WTC11 (cell line): ENCODE measurements at regions not wholly inside any gene's neighbourhood (a gene's known extent, or its start where the extent isn't known, plus 50 kb on each side); places are given as distances from the start of the nearest gene placed in this dataset.

ENCODE experiments used
- ATAC-seq: fragments of 200-7000 bp; cut with Tn5 transposase; 2 replicates; pipeline ENCODE4 v1.10.0; 2021; ENCODE audit warnings: mild to moderate bottlenecking, moderate library complexity
- CTCF ChIA-PET: fragments of 300-600 bp; sonication (Branson Sonifier 250); formaldehyde crosslinking; loops from one replicate; lab custom pipeline; 2021; ENCODE audit warnings: antibody characterized with exemption; lab: Charles Lee
- POLR2A ChIA-PET: fragments of 350-600 bp; sonication (Branson Sonifier 250); formaldehyde crosslinking; loops from one replicate; lab custom pipeline; 2021; ENCODE audit warnings: antibody characterized with exemption; lab: Charles Lee
- DNase-seq: peaks from one replicate; pipeline ENCODE4 v3.0.0; 2021; ENCODE audit warnings: low spot score
- H3K27ac Mint-ChIP-seq: 2 replicates; pipeline ENCODE4 v1.8.0; 2021; ENCODE audit warnings: mixed read lengths
- H3K27me3 Mint-ChIP-seq: 2 replicates; pipeline ENCODE4 v1.8.0; 2021; ENCODE audit warnings: low read depth, mild to moderate bottlenecking, moderate library complexity, mixed read lengths
- H3K36me3 Mint-ChIP-seq: 2 replicates; pipeline ENCODE4 v1.8.0; 2021; ENCODE audit warnings: mixed read lengths
- H3K4me1 Mint-ChIP-seq: 2 replicates; pipeline ENCODE4 v1.8.0; 2022; ENCODE audit warnings: mixed read lengths
- H3K4me3 Mint-ChIP-seq: 2 replicates; pipeline ENCODE4 v1.8.0; 2021; ENCODE audit warnings: mild to moderate bottlenecking, moderate library complexity, mixed read lengths
- H3K9me3 Mint-ChIP-seq: 2 replicates; pipeline ENCODE4 v1.8.0; 2021; ENCODE audit warnings: mixed read lengths
- CREB1 ChIP-seq: sonication (generic); formaldehyde crosslinking; IDR thresholded peaks from 2 replicates; pipeline ENCODE4 v1.8.0; 2023; ENCODE audit warnings: mild to moderate bottlenecking, missing genetic modification reagents
- GRHL2 ChIP-seq: fragments of 250-450 bp; sonication (Bioruptor Pico); IDR thresholded peaks from 2 replicates; pipeline ENCODE4 v1.8.0; 2022; ENCODE audit warnings: mild to moderate bottlenecking, moderate library complexity; ENCODE audit not compliant: insufficient replicate concordance, severe bottlenecking
- HMGA2 ChIP-seq: fragments of 250-450 bp; sonication (Bioruptor Pico); IDR thresholded peaks from 2 replicates; pipeline ENCODE4 v1.4.0; 2021; ENCODE audit warnings: mild to moderate bottlenecking, moderate library complexity
- KAT7 ChIP-seq: sonication (generic); formaldehyde crosslinking; IDR thresholded peaks from 2 replicates; pipeline ENCODE4 v1.8.1; 2023; ENCODE audit warnings: missing genetic modification reagents, mild to moderate bottlenecking, borderline replicate concordance
- NFATC4 ChIP-seq: fragments of 250-450 bp; sonication (Bioruptor Pico); IDR thresholded peaks from 2 replicates; pipeline ENCODE4 v1.9.0; 2021; ENCODE audit warnings: mild to moderate bottlenecking
- RELA ChIP-seq: sonication (generic); formaldehyde crosslinking; IDR thresholded peaks from 2 replicates; pipeline ENCODE4 v1.8.1; 2022; ENCODE audit warnings: missing genetic modification reagents, mild to moderate bottlenecking, borderline replicate concordance
- SOX15 ChIP-seq: fragments of 250-450 bp; sonication (Bioruptor Pico); IDR thresholded peaks from 2 replicates; pipeline ENCODE4 v1.9.0; 2021; ENCODE audit warnings: mild to moderate bottlenecking
- TP53 ChIP-seq: sonication (generic); formaldehyde crosslinking; IDR thresholded peaks from 2 replicates; pipeline ENCODE4 v1.8.1; 2023; ENCODE audit warnings: mild to moderate bottlenecking, missing genetic modification reagents
- ZBTB21 ChIP-seq: sonication (generic); formaldehyde crosslinking; IDR thresholded peaks from 2 replicates; pipeline ENCODE4 v1.8.1; 2023; ENCODE audit warnings: mild to moderate bottlenecking, missing genetic modification reagents, borderline replicate concordance
- ZNF396 ChIP-seq: fragments of 250-450 bp; sonication (Bioruptor Pico); IDR thresholded peaks from 2 replicates; pipeline ENCODE4 v1.8.0; 2021; ENCODE audit warnings: mild to moderate bottlenecking, moderate library complexity, borderline replicate concordance
- TF ChIP-seq, protein P1 (sequence below): sonication (generic); formaldehyde crosslinking; IDR thresholded peaks from 2 replicates; pipeline ENCODE4 v1.8.1; 2023; ENCODE audit warnings: mild to moderate bottlenecking, missing genetic modification reagents
- TF ChIP-seq, protein P2 (sequence below): sonication (generic); formaldehyde crosslinking; IDR thresholded peaks from 2 replicates; pipeline ENCODE4 v1.8.1; 2022; ENCODE audit warnings: mild to moderate bottlenecking, moderate library complexity, missing genetic modification reagents
- TF ChIP-seq, protein P3 (sequence below): sonication (generic); formaldehyde crosslinking; IDR thresholded peaks from 2 replicates; pipeline ENCODE4 v1.8.0; 2022; ENCODE audit warnings: mild to moderate bottlenecking, missing genetic modification reagents
- TF ChIP-seq, protein P4 (sequence below): sonication (generic); formaldehyde crosslinking; IDR thresholded peaks from 2 replicates; pipeline ENCODE4 v1.8.0; 2023; ENCODE audit warnings: missing genetic modification reagents, mild to moderate bottlenecking, borderline replicate concordance
- TF ChIP-seq, protein P5 (sequence below): sonication (generic); formaldehyde crosslinking; IDR thresholded peaks from 2 replicates; pipeline ENCODE4 v1.8.1; 2023; ENCODE audit warnings: mild to moderate bottlenecking, moderate library complexity, missing genetic modification reagents
- TF ChIP-seq, protein P6 (sequence below): sonication (generic); formaldehyde crosslinking; IDR thresholded peaks from 2 replicates; pipeline ENCODE4 v1.8.1; 2022; ENCODE audit warnings: mild to moderate bottlenecking, missing genetic modification reagents, moderate library complexity, borderline replicate concordance
- TF ChIP-seq, protein P7 (sequence below): fragments of 250-450 bp; sonication (Bioruptor Pico); conservative IDR thresholded peaks from 2 replicates; pipeline ENCODE4 v1.9.0; 2021; ENCODE audit warnings: mild to moderate bottlenecking
- TF ChIP-seq, protein P8 (sequence below): fragments of 250-450 bp; sonication (Bioruptor Pico); IDR thresholded peaks from 2 replicates; pipeline ENCODE4 v1.9.0; 2021; ENCODE audit warnings: mild to moderate bottlenecking

DNA sequence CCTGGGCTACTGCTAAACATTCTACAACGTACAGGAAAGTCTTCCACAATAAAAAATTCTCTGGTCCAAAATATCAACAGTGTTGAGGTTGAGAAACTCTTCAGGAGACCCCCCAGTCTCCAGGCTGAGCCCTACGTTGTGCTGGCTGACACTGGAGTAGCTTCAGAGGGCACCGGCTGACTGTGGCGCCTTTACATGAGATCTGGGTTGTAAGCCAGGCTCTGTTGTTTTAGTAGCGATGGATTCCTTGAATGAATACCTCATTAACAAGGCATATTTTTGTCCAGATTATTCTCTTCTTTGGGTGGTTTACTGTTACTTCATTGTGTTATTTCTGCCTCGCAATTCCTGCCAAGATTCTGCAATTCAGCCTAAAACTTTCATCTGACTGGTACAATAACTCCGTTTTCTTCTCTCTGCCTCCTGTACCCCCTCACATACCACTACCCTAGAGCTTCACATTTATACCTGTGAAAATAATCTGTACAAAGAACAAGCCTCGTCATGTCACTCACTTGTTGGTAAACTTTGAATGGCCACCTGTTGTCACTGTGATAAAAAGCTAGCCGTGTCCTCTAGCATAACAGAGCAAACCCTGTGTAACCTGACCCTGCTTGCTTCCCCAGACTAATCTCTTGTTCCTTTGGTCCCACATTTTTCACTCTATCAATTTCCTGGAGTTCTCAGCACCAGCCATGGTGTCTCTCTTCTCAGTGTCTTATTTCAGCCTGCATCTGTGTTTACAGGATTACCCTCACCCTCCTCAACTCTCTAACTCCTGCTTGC is 1476.1 kb upstream of the TENM3 start:
- H3K9me3 Mint-ChIP-seq: peaks cover 30% of the 10 kb centered on the region
- no peak for DNase-seq
- POLR2A ChIA-PET: no interaction called here
- peak; percentile 95 for ATAC-seq
- H3K4me1 Mint-ChIP-seq: peaks cover 31% of the 10 kb centered on the region
- H3K27ac Mint-ChIP-seq: peak overlapping the region; percentile 92
- CTCF ChIA-PET: no interaction called here
- no peak for TF ChIP-seq GRHL2 (CRISPR knock-in tag)
- no peak for TF ChIP-seq ZBTB21 (CRISPR knock-in tag)
- TF ChIP-seq, protein P1, sequence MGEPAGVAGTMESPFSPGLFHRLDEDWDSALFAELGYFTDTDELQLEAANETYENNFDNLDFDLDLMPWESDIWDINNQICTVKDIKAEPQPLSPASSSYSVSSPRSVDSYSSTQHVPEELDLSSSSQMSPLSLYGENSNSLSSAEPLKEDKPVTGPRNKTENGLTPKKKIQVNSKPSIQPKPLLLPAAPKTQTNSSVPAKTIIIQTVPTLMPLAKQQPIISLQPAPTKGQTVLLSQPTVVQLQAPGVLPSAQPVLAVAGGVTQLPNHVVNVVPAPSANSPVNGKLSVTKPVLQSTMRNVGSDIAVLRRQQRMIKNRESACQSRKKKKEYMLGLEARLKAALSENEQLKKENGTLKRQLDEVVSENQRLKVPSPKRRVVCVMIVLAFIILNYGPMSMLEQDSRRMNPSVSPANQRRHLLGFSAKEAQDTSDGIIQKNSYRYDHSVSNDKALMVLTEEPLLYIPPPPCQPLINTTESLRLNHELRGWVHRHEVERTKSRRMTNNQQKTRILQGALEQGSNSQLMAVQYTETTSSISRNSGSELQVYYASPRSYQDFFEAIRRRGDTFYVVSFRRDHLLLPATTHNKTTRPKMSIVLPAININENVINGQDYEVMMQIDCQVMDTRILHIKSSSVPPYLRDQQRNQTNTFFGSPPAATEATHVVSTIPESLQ (CRISPR knock-in tag): no peak
- TF ChIP-seq, protein P2, sequence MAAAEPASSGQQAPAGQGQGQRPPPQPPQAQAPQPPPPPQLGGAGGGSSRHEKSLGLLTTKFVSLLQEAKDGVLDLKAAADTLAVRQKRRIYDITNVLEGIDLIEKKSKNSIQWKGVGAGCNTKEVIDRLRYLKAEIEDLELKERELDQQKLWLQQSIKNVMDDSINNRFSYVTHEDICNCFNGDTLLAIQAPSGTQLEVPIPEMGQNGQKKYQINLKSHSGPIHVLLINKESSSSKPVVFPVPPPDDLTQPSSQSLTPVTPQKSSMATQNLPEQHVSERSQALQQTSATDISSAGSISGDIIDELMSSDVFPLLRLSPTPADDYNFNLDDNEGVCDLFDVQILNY: no peak
- no peak for TF ChIP-seq RELA
- TF ChIP-seq, protein P3, sequence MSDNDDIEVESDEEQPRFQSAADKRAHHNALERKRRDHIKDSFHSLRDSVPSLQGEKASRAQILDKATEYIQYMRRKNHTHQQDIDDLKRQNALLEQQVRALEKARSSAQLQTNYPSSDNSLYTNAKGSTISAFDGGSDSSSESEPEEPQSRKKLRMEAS: no peak
- no peak for TF ChIP-seq KAT7 (CRISPR knock-in tag)
- no peak for TF ChIP-seq CREB1 (CRISPR knock-in tag)
- no peak for TF ChIP-seq ZNF396 (CRISPR knock-in tag)
- no peak for TF ChIP-seq NFATC4 (CRISPR knock-in tag)
- TF ChIP-seq, protein P4, sequence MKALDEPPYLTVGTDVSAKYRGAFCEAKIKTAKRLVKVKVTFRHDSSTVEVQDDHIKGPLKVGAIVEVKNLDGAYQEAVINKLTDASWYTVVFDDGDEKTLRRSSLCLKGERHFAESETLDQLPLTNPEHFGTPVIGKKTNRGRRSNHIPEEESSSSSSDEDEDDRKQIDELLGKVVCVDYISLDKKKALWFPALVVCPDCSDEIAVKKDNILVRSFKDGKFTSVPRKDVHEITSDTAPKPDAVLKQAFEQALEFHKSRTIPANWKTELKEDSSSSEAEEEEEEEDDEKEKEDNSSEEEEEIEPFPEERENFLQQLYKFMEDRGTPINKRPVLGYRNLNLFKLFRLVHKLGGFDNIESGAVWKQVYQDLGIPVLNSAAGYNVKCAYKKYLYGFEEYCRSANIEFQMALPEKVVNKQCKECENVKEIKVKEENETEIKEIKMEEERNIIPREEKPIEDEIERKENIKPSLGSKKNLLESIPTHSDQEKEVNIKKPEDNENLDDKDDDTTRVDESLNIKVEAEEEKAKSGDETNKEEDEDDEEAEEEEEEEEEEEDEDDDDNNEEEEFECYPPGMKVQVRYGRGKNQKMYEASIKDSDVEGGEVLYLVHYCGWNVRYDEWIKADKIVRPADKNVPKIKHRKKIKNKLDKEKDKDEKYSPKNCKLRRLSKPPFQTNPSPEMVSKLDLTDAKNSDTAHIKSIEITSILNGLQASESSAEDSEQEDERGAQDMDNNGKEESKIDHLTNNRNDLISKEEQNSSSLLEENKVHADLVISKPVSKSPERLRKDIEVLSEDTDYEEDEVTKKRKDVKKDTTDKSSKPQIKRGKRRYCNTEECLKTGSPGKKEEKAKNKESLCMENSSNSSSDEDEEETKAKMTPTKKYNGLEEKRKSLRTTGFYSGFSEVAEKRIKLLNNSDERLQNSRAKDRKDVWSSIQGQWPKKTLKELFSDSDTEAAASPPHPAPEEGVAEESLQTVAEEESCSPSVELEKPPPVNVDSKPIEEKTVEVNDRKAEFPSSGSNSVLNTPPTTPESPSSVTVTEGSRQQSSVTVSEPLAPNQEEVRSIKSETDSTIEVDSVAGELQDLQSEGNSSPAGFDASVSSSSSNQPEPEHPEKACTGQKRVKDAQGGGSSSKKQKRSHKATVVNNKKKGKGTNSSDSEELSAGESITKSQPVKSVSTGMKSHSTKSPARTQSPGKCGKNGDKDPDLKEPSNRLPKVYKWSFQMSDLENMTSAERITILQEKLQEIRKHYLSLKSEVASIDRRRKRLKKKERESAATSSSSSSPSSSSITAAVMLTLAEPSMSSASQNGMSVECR (CRISPR knock-in tag): no peak
- TF ChIP-seq, protein P5, sequence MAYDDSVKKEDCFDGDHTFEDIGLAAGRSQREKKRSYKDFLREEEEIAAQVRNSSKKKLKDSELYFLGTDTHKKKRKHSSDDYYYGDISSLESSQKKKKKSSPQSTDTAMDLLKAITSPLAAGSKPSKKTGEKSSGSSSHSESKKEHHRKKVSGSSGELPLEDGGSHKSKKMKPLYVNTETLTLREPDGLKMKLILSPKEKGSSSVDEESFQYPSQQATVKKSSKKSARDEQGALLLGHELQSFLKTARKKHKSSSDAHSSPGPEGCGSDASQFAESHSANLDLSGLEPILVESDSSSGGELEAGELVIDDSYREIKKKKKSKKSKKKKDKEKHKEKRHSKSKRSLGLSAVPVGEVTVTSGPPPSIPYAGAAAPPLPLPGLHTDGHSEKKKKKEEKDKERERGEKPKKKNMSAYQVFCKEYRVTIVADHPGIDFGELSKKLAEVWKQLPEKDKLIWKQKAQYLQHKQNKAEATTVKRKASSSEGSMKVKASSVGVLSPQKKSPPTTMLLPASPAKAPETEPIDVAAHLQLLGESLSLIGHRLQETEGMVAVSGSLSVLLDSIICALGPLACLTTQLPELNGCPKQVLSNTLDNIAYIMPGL: no peak
- TF ChIP-seq, protein P6, sequence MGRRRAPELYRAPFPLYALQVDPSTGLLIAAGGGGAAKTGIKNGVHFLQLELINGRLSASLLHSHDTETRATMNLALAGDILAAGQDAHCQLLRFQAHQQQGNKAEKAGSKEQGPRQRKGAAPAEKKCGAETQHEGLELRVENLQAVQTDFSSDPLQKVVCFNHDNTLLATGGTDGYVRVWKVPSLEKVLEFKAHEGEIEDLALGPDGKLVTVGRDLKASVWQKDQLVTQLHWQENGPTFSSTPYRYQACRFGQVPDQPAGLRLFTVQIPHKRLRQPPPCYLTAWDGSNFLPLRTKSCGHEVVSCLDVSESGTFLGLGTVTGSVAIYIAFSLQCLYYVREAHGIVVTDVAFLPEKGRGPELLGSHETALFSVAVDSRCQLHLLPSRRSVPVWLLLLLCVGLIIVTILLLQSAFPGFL: no peak
- no peak for TF ChIP-seq TP53
- no peak for TF ChIP-seq HMGA2 (CRISPR knock-in tag)
- TF ChIP-seq, protein P7, sequence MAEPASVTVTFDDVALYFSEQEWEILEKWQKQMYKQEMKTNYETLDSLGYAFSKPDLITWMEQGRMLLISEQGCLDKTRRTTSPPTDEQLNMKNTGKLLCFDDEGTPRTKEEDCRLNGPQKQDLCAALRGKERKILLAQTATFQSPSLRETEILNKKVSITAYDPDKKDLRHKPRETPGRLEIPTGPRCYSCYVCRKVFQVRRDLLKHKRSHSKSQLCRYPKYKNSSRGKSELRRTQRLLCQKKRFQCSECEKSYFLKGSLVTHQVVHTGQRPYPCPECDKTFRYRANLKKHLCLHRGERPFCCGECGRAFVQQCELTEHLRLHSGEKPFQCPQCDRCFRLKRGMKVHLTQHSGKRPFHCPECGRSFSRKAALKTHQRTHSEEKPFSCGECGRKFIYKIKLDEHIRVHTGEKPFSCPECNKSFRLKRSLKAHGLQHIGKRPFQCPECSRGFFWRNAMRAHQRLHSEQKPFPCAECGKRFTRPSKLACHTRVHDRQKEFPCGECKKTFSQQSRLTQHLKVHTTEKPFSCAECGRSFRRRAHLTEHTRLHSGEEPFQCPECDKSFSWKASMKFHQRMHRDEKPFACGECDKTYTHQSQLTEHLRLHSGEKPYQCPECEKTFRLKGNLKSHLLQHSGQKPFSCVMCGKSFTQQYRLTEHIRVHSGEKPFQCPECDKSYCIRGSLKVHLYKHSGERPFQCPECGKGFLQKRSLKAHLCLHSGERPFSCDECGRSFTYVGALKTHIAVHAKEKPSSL (CRISPR knock-in tag): no peak
- TF ChIP-seq SOX15 (CRISPR knock-in tag): no peak
- TF ChIP-seq, protein P8, sequence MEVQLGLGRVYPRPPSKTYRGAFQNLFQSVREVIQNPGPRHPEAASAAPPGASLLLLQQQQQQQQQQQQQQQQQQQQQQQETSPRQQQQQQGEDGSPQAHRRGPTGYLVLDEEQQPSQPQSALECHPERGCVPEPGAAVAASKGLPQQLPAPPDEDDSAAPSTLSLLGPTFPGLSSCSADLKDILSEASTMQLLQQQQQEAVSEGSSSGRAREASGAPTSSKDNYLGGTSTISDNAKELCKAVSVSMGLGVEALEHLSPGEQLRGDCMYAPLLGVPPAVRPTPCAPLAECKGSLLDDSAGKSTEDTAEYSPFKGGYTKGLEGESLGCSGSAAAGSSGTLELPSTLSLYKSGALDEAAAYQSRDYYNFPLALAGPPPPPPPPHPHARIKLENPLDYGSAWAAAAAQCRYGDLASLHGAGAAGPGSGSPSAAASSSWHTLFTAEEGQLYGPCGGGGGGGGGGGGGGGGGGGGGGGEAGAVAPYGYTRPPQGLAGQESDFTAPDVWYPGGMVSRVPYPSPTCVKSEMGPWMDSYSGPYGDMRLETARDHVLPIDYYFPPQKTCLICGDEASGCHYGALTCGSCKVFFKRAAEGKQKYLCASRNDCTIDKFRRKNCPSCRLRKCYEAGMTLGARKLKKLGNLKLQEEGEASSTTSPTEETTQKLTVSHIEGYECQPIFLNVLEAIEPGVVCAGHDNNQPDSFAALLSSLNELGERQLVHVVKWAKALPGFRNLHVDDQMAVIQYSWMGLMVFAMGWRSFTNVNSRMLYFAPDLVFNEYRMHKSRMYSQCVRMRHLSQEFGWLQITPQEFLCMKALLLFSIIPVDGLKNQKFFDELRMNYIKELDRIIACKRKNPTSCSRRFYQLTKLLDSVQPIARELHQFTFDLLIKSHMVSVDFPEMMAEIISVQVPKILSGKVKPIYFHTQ (CRISPR knock-in tag): no peak
- TF ChIP-seq, all 79 proteins: peak for 0
- peak overlapping the region; percentile 24 for H3K4me3 Mint-ChIP-seq
- no peaks in the 10 kb centered on the region for H3K27me3 Mint-ChIP-seq
- peaks cover 30% of the 10 kb centered on the region for H3K36me3 Mint-ChIP-seq
